ENCODE measurements at regions not wholly inside any gene's neighbourhood (a gene's known extent, or its start where the extent isn't known, plus 50 kb on each side); places are given as distances from the start of the nearest gene placed in this dataset.

- DNase-seq, result no peak
Observed at GRCh38 chr3:116640109-116640508, 69.5 kb upstream of the TUSC7 start.

GRCh38 chr3:116643001-116643400 is 66.6 kb upstream of the TUSC7 start:
- DNase-seq, result no peak

DNA sequence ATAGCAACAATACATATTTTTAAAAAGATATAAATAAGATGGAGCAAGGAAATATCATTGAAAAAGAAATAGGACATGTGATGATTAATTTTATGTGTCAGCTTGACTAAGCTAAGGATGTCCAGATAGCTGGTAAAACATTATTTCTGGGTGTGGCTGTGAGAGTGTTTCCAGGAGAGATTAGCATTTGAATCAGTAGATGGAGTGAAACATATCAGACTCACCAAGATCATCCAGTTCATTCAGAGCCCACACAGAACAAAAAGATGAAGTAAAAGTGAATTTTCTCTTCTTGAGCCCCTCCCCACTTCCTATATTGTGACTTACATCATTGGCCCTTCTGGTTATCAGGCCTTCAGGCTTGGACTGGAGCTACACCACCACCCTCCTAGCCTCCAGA is 61.6 kb upstream of the TUSC7 start:
- DNase-seq, result no peak
